ENCODE measurements at regions not wholly inside any gene's neighbourhood (a gene's known extent, or its start where the extent isn't known, plus 50 kb on each side); places are given as distances from the start of the nearest gene placed in this dataset.

- no peak for DNase-seq
Observed at GRCh38 chr1:208874915-208875314, 630.7 kb upstream of the PLXNA2 start.

- no peak for DNase-seq
Observed at GRCh38 chr1:208879022-208879421, 634.8 kb upstream of the PLXNA2 start.

DNA sequence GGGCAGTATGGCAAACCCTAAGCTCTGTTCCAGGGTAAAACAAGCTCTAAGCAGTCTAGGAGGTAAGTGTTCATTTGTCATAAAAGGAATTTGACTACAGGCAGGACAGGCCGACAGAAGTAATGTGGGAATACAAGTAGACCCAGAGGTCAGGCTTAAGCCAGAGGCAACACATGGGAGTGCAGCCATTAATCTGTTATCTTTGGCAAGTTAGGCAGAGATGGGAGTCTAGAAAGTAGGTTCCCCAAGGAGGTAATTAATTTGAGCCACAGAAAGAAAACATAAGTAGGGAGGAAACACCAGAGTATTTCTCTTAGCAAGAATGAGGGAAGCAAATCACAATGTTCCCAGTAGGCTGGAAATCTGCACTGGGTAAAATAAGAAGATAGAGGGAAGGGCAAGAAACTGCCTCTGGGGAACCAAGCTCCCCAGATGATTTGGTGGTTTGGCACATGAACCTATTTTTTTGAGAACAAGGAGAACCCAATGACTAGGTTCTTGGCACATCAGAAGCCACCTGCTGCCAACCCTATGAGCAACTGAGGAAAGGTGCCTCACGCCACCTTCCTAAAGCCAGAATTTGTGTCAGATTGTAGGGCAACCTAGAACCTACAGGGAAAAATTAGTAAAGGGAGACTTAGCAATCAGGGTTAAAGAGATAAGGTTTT, 636.4 kb upstream of the PLXNA2 start:
- no peak for DNase-seq

- DNase-seq = no peak
Observed at GRCh38 chr1:208885060-208885459, 640.9 kb upstream of the PLXNA2 start.

DNA sequence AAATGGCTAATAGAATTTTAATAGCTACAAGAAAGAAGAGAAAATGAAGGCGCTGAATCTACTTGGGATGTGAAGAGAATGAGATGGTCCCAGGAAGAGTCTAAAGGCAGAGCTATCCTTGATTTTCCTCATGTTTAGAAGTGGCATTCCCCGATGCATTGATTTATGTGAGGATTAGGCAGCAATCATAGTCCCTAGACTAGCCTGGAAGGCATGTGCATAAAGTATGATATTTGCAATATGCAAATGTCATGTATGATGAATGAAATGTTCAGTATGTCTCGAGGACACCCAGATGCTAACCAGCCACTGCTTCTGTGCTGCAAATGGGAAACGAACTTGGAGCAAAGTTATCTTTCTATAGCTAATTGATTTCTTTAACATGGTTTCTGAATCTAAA, 641.5 kb upstream of the PLXNA2 start:
- DNase-seq = no peak

GRCh38 chr1:208888376-208888775, 644.2 kb upstream of the PLXNA2 start:
- DNase-seq = no peak

GRCh38 chr1:208892147-208892546, 648.0 kb upstream of the PLXNA2 start:
- DNase-seq = no peak

DNA sequence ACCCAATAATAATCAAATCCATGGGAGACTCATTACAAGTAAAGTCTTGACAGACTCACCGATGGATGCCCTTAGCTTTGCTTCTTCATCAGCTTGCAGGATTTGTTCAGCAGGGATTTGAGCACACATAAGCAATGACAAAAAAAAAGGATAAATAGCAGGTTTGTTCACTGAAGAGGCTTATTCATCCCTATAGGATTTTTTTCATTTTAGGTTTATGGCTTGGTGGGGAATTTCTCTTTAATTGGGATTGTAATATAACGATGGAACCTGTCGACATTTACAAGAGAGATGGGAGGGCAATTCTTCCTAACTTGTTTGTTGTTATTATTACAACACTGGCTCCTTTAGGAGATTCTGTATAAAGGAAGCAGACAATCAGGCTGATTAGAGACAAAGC, 649.1 kb upstream of the PLXNA2 start:
- no peak for DNase-seq

GRCh38 chr1:208895181-208895580, 651.0 kb upstream of the PLXNA2 start:
- no peak for DNase-seq

GRCh38 chr1:208895820-208896219, 651.6 kb upstream of the PLXNA2 start:
- no peak for DNase-seq

DNA sequence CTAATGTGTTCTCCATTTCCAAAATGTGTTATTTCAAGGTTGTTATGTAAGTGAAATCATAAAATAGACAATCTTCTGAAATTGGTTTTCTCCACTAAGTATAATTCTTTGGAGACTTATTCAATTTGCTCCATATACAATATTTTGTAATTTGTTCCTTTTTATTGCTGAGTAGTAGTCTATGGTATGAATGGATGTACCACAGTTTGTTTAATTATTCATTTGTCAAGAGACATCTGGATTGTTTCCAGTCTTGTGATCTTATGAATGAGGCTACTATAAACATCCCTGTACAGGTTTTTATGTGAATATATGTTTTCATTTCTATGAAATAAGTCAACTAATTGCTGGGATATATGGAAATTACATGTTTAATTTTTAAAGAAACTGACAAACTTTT, 652.6 kb upstream of the PLXNA2 start:
- DNase-seq = no peak

- no peak for DNase-seq
Observed at GRCh38 chr1:208899438-208899837, 655.3 kb upstream of the PLXNA2 start.

DNA sequence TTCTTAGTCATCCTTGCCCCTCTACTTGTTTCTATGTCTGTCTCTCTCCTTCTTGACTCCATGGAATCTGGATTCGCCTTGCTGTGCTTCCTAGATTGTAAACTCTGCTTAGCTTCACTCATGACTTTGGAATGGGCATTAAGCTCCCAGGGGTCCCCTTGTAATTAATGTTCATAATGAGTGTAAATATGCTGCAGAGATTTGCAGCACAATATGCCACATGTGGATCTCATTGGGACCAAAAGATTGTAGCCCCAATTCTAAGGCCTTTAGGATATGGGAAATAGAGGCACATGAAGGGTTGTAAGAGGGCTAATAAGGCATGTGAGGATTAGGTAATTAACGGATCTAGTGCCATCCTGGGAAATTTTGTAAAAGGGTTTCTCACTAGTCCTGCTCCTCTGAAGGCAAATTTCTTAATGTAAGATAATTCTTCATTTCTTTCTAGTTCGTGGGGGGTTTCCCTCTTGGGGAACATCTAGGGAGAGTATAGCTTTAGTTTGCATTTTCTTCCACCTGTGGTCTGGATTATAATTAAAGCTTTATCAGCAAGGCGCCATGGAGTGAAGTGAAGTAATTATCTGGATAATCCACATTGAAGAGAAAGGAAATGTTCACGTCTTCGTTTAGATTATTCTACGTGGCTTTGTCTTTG, 659.2 kb upstream of the PLXNA2 start:
- DNase-seq = no peak

GRCh38 chr1:208907790-208908189, 663.6 kb upstream of the PLXNA2 start:
- DNase-seq = no peak

DNA sequence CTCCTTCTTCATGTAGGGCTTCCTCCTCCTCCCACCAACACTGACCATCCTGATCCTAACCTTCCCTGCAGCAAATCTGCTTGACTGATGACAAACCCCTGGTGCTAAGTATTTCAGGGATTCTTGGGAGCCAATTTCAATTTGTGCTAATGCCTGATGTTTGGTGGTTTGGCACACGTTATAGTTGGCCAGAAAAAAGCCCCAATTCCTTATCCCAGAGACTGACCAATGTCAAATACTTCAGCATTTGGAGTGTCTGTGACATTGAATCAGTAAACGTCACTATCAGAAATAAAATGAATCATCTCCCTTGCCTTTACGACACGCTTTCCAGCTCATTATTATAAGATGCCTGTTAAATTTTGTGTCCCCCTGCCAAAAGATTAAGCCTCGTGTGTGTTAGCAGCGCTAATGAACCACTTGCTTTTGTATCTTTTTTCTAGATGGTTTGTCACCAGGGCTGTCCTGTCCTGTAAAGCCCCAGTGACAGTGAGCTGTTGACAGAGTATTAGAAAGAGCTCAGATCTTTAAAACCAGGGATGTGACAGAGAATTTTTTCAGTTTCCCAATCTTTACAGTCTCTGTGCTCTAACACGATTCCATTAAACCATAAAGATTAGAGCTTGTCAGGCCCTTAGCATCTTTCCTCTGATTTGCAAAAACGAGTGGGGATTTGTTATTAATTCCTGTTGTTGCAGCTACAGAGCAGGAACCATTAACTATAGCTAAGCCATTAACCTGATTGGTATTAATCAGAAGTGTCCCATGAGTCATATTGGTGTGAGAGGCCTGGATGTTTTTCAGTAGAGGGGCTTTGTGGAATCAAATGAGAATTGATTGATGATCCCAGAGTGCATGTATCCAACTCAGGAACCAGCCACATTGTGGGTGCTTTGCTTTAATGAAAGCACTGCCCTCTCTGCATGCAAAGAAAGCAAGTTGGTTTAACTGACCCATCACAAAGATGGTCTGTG, 665.1 kb upstream of the PLXNA2 start:
- no peak for DNase-seq

GRCh38 chr1:208910161-208910560, 666.0 kb upstream of the PLXNA2 start:
- no peak for DNase-seq

GRCh38 chr1:208917281-208917680, 666.2 kb upstream of the CAMK1G start:
- no peak for DNase-seq

DNA sequence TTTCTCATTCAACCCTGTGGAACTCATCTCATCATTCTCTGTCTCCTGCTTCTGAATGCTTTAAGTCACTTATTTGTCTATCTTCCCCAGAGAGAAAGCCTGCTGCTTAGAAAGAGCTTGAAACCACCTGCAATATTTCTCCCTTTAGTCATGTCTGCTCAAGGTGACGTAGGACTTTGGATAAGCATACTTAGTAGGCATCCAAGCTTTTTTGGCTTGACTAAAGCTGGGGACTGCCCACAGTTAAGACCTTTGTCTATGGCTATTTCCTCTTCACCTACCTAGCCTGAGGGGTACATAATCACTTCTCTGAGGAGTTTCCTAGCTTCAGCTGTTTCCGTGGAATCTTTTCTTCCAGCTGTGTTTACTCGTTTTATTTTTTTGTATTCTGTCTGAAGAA, 665.8 kb upstream of the CAMK1G start:
- no peak for DNase-seq

DNA sequence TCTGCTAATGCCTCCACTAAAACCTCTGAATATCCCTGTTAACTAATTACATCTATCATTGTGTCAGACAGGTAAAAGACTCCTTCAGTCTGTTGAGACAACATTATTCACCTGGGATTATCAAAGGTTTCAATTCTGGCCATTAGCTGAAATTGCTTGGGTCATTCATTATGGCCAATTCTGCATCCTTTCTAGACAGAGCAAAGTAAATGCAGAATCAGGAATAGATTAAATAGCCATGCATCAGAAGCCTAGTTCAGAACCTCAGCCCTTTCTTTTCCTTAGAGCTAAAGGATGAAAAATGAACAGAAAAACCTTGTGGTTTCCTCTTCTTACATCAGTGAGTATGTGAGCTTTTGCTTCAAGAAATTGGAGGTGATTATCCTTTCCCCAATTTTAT, 665.4 kb upstream of the CAMK1G start:
- no peak for DNase-seq

- DNase-seq = no peak
Observed at GRCh38 chr1:208919371-208919770, 664.1 kb upstream of the CAMK1G start.

DNA sequence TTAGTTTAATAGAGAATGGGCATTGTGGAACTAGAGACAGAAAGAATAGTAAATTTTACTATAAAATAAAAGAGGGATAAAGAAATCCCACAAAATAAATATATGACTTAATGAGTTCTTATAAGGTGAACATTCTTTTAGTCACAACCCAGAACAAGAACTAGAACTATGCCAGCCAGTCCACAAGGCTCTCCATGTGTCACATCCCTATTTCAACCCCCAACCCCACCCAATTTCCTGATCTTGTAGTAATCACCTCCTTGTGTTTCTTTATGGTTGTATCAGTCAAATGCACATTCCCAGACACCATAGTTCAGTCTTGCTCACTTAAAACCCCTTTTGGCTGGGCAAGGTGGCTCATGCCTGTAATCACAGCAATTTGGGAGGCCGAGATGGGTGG, 662.3 kb upstream of the CAMK1G start:
- no peak for DNase-seq

DNA sequence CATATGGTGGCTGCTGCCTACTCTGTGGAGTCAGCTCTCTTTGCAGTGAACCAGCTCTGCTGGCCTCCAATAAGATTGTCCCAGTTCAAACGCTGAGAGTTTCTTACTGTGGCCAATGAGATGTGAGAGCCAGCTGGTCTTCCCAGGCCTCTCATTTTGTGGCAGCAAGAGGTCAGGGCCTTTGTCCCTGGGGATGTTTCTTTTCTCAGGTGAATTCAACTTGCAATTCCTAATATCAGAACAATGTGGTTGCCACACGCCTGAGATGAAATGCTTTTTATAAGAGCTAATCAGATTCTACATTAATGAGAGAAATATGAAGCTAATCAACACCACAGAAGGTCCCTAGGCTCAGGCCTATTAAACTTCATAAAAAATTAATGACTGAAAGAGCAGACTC, 660.1 kb upstream of the CAMK1G start:
- no peak for DNase-seq

GRCh38 chr1:208923946-208924720, 659.4 kb upstream of the CAMK1G start:
- DNase-seq = no peak
